Osteocyte (in vitro differentiated cells): ENCODE measurements at regions not wholly inside any gene's neighbourhood (a gene's known extent, or its start where the extent isn't known, plus 50 kb on each side); places are given as distances from the start of the nearest gene placed in this dataset.

ENCODE experiments used
- DNase-seq: peaks from one replicate; pipeline ENCODE4 v3.0.0; 2021; ENCODE audit warnings: mixed read lengths; ENCODE audit not compliant: unreplicated experiment; ENCODE audit errors: extremely low spot score
- H3K27ac Mint-ChIP-seq: one replicate; pipeline ENCODE4 v1.8.0; 2021; ENCODE audit warnings: mild to moderate bottlenecking, mixed read lengths; ENCODE audit not compliant: unreplicated experiment
- H3K27me3 Mint-ChIP-seq: one replicate; pipeline ENCODE4 v1.8.0; 2021; ENCODE audit warnings: mixed read lengths; ENCODE audit not compliant: unreplicated experiment
- H3K36me3 Mint-ChIP-seq: one replicate; pipeline ENCODE4 v1.8.0; 2021; ENCODE audit warnings: mixed read lengths; ENCODE audit not compliant: unreplicated experiment
- H3K4me1 Mint-ChIP-seq: one replicate; pipeline ENCODE4 v1.8.0; 2021; ENCODE audit warnings: mixed read lengths; ENCODE audit not compliant: unreplicated experiment
- H3K4me3 Mint-ChIP-seq: one replicate; pipeline ENCODE4 v1.8.0; 2021; ENCODE audit warnings: mild to moderate bottlenecking, moderate library complexity, mixed read lengths; ENCODE audit not compliant: unreplicated experiment
- H3K9me3 Mint-ChIP-seq: one replicate; pipeline ENCODE4 v1.8.0; 2021; ENCODE audit warnings: mixed read lengths; ENCODE audit not compliant: unreplicated experiment
- TF ChIP-seq, protein P1 (sequence below): fragments of 200-600 bp; sonication (generic); IDR thresholded peaks from 2 replicates; pipeline ENCODE4 v1.5.0; 2021; ENCODE audit warnings: antibody characterized with exemption, mild to moderate bottlenecking, moderate library complexity

DNA sequence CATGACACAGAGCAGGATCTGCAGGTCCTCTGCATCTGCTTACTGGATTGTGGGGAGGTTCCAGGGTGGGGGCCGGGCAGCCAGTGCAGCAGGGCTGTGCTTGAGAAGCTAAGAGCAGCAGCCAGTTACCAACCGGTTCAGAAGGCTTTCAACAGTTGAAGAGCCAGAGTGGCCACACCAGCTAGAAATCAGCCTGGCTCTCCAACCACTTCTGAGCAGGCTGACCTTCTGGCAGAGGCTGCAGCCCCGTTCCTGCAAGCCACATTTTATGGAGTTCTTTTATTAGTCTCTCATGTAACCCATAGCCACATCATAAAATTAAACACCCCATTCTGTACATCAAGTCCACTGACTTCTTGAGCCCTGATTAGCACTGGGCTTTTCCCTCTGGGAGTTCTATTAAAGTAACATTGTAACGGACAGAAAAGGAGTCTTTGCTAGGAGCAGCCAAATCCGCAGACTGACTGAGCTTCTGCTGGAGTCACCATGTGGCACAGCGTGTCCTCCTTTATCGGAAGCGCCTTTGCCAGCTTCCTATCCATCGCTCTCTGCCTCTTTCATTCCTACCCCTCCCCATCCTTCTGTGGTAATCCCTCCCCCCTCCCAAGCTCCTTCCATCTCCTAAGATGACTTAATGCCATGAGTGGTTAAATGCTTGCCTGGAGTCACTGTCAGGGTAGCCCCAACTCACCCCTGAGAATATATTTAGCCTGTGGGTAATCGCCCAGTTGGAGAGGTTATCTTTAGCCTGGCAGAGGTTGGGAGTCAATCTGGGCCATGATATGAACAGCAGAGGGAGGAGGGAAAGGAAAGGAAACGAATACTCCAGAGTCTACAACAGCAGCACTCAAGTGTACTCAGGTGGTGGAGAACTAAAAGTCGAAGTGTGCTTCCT is 138.5 kb upstream of the HES1 start:
- Mint-ChIP-seq H3K4me1 (peaks cover 2% of the 10 kb centered on the region), H3K27me3 (peaks cover 73% of the 10 kb centered on the region), H3K36me3 (no peaks in the 10 kb centered on the region), H3K4me3 (no peak overlapping the region), H3K27ac (no peak overlapping the region), H3K9me3 (no peaks in the 10 kb centered on the region)
- TF ChIP-seq, protein P1, sequence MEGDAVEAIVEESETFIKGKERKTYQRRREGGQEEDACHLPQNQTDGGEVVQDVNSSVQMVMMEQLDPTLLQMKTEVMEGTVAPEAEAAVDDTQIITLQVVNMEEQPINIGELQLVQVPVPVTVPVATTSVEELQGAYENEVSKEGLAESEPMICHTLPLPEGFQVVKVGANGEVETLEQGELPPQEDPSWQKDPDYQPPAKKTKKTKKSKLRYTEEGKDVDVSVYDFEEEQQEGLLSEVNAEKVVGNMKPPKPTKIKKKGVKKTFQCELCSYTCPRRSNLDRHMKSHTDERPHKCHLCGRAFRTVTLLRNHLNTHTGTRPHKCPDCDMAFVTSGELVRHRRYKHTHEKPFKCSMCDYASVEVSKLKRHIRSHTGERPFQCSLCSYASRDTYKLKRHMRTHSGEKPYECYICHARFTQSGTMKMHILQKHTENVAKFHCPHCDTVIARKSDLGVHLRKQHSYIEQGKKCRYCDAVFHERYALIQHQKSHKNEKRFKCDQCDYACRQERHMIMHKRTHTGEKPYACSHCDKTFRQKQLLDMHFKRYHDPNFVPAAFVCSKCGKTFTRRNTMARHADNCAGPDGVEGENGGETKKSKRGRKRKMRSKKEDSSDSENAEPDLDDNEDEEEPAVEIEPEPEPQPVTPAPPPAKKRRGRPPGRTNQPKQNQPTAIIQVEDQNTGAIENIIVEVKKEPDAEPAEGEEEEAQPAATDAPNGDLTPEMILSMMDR = no peak
- DNase-seq = no peak

DNA sequence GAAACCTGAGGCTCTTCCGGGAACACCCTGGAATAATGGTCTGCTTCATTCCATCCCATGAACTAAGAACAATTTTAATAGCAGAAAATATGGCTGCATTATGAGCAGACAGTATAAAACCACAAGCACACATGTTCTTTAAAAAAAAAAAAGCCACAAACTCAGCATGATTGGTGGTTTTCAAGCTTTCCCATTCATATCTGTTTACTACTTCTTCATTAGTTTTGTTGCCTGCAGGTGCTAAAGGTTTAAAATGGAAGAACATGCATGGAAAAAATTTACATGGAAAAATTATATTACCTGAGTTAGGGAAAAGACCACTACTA is 137.9 kb upstream of the HES1 start:
- DNase-seq = no peak
- no peak overlapping the region for H3K27ac Mint-ChIP-seq
- peaks cover 67% of the 10 kb centered on the region for H3K27me3 Mint-ChIP-seq
- peaks cover 6% of the 10 kb centered on the region for H3K4me1 Mint-ChIP-seq
- TF ChIP-seq, protein P1 = no peak
- H3K36me3 Mint-ChIP-seq = no peaks in the 10 kb centered on the region
- no peaks in the 10 kb centered on the region for H3K9me3 Mint-ChIP-seq
- no peak overlapping the region for H3K4me3 Mint-ChIP-seq

DNA sequence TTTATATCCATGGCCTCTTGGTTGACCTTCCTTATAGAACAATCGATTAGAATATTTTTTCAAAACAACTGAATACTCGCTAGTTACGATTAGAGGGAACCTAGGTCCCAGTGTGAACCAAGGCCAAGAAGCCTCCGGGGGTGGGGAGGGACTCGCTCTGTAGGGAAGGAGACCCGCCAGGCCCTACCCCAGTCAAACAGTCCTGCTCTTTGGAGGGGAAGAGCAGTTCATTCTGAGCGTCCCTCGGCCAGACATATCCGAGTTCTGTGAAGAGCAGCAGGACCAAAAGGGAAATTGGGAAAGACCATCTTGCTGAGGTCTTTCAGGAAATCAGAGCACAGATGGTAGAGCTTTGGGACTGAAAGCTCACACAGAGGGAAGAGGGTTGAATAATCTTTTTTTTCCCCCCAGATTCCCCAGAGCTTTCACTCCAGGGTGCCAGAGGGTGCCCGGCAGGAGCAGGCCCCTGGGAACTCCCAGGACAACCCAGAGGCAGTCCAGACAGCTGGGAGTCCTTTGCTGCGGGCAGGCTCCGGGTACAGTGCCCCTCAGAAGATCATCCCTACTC is 137.2 kb upstream of the HES1 start:
- Mint-ChIP-seq H3K27me3 (peaks cover 60% of the 10 kb centered on the region), H3K9me3 (no peaks in the 10 kb centered on the region), H3K4me1 (peaks cover 12% of the 10 kb centered on the region)

DNA sequence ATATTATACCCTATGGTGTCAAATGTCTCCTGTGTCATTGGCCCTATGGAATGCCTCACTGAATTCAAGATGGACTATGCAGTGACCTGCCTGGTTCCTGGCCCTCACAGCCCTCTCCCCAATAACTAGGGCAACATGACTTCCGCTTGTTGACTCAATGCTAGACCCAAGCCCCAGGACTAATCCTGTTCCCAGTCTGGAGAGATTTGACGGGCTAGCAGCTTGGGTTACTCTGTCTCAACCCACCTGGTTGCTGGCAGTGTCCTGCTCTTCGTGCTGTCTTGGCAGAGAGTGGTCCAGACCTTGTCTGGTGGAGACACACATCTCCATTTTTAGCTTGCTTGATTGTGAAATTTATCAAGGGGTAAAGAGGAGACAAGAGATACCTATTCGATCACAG is 135.8 kb upstream of the HES1 start:
- H3K4me3 Mint-ChIP-seq = no peak overlapping the region
- H3K4me1 Mint-ChIP-seq = peaks cover 20% of the 10 kb centered on the region
- peaks cover 48% of the 10 kb centered on the region for H3K27me3 Mint-ChIP-seq
- no peaks in the 10 kb centered on the region for H3K36me3 Mint-ChIP-seq
- no peaks in the 10 kb centered on the region for H3K9me3 Mint-ChIP-seq
- TF ChIP-seq, protein P1 = no peak
- H3K27ac Mint-ChIP-seq = no peak overlapping the region
- DNase-seq = no peak

More for the DNA sequence above, 137.2 kb upstream of the HES1 start:
- H3K36me3 Mint-ChIP-seq = no peaks in the 10 kb centered on the region
- no peak overlapping the region for H3K4me3 Mint-ChIP-seq
- TF ChIP-seq, protein P1 = no peak
- H3K27ac Mint-ChIP-seq = no peak overlapping the region
- DNase-seq = no peak

DNA sequence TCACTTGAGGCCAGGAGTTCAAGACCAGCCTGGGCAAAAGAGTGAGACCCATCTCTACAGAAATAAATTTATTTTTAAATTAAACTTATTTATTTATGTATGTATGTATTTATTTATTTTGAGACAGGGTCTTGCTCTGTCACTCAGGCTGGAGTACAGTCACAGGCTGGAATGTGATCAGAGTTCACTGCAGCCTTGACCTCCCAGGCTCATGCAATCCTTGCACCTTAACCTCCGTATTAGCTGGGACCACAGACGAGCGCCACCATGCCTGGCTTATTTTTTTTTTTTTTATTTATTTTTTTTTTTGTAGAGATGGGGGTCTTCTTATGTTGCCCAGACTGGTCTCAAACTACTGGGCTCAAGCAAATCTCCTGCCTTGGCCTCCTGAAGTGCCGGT is 135.2 kb upstream of the HES1 start:
- no peaks in the 10 kb centered on the region for H3K9me3 Mint-ChIP-seq
- H3K27me3 Mint-ChIP-seq = peaks cover 45% of the 10 kb centered on the region
- DNase-seq = no peak
- no peaks in the 10 kb centered on the region for H3K36me3 Mint-ChIP-seq
- peaks cover 24% of the 10 kb centered on the region for H3K4me1 Mint-ChIP-seq
- TF ChIP-seq, protein P1 = no peak
- no peak overlapping the region for H3K4me3 Mint-ChIP-seq
- no peak overlapping the region for H3K27ac Mint-ChIP-seq
